ENCODE measurements at regions not wholly inside any gene's neighbourhood (a gene's known extent, or its start where the extent isn't known, plus 50 kb on each side); places are given as distances from the start of the nearest gene placed in this dataset.

DNA sequence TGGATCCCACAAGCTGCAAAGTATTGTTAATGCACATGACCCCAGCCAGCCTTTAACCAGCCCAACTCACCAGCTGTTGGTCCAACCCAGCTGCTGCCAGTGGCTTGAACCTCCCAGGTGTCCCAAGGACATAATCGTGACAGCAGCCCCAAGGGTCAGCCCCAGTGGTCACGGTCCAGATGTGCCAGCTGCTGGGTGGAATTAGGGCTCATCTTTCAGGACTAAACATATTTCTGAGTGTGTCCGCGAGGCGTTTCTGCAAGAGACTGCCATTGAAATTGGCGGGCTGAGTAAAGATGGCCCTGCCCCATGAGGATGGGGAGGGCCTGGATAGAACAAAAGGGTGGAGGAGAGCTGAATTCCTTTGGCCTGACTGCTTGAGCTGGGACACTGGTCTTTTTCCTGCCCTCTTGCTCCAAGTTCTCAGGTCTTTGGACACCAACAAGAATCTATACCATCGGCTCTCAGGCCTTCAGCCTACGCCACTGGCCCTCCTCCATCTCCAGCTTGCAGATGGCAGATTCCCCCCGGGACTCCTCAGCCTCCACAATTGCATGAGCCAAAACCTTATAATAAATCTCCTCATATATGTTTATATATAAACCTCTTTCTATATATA lies 240.2 kb downstream of the MN1 start:
- DNase-seq = no peak

- DNase-seq = no peak
These were observed 236.8 kb downstream of the MN1 start for GRCh38 chr22:27564806-27565205.

DNA sequence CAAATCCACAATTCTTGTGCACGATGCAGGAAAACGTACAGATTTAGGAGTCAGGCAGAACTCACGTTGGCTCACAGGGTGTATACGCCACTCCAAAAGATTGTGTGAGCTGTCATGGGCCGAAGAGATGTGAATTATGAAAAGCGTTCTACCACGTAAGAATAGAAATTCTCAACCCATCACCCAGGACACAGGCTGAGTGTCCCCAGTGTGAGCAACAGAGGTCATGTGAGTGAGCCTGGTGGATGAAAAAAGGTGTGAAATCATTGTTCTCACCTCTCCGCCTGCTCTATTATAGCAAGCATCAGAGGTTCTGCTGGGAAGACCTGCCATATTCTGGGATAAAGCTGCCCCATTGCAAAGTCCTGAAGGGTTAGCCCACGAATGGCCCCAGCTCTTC lies 235.0 kb downstream of the MN1 start:
- no peak for DNase-seq

DNA sequence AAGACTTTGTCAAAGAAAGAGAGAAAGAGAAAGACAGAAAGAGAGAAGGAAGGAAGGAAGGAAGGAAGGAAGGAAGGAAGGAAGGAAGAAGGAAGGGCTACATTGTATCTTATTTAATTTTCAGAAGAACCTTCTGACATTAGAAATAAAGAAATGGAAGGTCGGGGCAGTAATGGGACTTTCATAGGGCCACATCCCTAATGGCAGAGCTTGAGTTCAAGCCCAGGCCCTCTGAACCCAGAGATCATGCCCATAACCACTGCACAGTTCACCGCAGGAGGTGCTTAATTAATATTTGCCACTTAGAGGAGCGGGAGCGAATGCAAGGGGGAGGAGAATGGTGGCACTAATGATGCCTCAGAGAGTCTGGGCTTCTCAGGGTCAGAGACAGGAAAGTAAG lies 233.3 kb downstream of the MN1 start:
- DNase-seq = no peak

- DNase-seq = no peak
These were observed 229.9 kb downstream of the MN1 start for GRCh38 chr22:27571463-27572277.

GRCh38 chr22:27572278-27572666 lies 229.3 kb downstream of the MN1 start:
- DNase-seq = no peak

DNA sequence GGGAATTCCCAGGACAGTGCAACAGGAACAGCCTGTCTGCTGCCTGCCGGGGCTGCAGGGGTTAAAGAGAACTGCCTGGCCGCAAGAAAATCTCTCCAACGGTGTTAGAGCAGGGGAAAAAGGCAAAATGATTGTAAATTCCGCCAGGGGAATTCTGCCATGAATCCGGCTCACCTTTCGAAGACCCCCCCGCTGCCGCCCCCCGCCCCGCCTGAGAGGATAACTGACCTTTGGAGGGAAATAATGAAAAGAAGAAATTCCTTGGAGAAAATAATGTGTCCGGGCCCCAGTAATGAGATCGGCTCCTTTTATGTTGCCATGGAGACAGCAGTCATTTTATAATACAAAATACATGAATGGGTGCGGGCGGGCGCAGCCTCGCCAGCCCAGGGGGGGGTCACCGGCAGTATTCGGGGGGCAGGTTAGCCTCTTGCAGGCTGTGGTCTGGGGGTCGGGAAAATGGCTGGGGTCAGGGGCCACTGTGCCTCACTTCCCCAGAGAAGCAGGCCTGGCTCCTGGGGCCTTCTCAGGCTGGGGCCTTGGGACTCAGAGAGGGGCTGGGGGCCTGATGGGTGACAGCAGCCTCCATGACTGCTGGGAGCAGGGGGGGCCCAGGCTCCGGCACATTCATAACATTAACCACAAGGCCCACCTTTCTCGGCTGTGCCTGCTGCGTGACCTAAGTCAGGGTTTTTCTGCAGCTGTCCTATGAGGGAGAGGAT lies 228.1 kb downstream of the MN1 start:
- no peak for DNase-seq

- no peak for DNase-seq
These were observed 227.6 kb downstream of the MN1 start for GRCh38 chr22:27574002-27574366.

DNA sequence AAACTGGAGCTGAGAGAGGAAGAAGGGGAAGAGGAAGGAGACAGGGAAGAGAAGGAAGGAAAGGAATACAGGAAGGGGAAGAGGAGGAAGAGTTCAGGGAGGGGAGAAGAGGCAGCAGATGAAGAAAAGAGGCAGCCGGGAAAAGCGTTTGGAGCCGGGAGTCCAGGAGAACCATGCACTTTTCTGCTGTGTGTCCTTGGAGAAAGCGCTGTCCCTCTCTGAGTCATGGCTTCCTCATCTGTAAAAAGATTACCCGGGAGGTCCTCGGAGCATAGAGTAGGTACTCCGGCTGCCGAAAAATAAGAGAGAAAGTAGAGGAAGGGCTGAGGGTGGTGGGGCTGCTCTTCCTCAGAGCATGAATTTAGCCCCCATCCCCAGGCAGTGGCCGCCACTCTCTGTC lies 226.9 kb downstream of the MN1 start:
- no peak for DNase-seq

GRCh38 chr22:27575348-27575747 lies 226.2 kb downstream of the MN1 start:
- no peak for DNase-seq

DNA sequence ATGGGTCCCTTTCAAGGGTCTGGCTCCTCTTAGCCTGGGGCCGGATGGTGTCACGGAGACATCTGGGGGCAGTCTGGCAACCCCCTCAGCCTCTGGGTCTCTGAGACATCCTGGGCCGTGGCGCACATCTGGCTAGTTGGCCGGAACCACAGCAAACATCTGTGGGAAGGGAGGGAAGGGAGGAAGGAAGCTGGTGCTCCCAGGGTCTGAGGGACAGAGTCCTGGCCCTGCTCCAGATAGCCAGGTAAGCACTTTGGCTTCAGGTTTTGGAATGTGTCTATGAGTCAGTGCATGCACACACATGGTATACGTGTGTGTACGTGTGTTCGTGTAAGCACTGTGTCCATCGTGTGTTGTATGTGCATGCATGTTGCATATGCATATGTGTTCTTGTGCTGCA lies 225.1 kb downstream of the MN1 start:
- no peak for DNase-seq

- DNase-seq = no peak
These were observed 224.6 kb downstream of the MN1 start for GRCh38 chr22:27576815-27577573.

- no peak for DNase-seq
These were observed 224.0 kb downstream of the MN1 start for GRCh38 chr22:27577574-27577969.

- no peak for DNase-seq
These were observed 222.5 kb downstream of the MN1 start for GRCh38 chr22:27578937-27579617.

DNA sequence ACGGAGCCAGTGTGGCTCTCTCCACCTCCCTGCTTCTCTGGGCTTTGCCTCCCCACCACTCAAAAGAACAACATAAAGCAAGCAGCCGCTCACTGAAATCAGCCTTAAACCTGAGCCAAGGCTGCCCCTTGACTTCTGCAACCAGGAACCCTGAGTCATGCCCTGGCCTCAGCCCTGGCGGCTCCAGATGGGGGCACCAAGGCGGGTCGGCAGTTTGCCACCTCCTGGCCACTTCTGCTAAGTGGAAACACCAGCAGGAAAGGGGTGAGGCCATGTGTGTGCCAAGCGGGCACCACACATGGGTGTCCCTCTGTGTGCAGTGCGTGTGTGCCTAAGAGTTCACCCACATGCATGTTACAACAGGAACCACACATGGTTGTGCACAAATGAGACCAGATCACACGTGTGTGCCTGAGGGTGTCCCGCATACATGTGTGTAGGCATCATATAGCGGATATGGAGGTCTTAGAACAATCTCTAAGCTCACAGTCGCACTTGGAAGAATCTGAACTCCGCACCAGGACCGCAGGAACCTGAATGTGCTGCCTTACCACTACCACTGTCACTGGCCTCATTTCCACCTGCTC lies 221.2 kb downstream of the MN1 start:
- DNase-seq = no peak

GRCh38 chr22:27581236-27581635 lies 220.3 kb downstream of the MN1 start:
- DNase-seq = no peak

DNA sequence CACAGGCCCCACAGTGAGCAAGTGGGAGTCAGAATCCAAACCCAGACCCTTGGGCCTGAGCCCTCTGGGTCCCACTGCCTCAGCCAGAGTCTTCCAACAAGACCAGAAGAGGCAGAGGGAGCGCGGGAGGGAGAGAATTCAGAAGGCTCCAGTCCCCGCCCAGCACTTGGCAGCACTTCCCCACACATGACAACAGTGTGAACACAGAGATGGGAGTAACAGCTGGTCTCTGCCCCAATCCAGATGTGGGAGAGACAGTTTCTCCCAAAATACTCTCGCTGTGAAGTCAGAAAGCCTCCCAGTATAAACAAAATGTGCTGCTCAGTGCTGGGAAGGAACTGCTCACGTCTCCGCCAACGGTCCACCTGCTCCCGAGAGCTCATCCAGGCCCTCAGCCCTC lies 219.9 kb downstream of the MN1 start:
- no peak for DNase-seq

DNA sequence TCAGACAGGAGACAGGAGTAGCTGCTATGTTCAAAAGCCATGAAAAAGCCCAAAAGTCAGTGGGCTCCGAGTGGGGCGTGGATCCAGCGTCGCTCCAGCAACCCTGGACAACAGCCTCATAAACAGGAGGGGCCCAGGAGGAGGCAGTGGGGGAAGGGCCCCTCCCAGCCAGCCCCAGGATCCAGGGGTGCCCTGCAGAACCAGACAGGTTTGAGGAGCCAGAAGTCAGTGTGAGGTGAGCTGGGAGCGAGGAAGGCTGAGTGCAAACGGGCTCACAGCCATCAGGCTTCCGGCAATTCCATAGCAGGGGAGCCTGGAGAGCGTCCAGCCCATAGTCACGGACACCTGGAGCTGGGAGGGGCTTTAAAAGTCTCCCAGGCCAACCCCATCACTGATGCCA lies 217.7 kb downstream of the MN1 start:
- DNase-seq = no peak

DNA sequence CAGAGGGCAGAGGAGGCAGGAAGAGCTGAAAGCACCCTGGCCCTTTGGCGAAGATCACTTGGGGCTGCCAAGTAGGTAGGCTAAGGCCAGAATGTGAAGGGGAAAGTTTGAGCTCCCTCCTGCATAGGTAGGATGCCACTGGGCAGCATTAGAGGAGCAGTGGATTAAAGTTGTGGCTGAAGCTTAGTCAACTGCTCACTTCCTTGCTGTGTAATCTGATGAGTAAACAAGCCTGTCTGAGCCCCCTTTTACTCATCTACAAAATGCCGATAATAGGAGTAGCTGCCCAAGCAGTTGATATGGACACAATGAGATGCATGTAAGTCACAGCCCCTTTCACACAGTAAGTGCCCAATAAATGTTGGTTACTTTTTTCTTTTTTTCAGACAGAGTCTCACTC lies 216.4 kb downstream of the MN1 start:
- no peak for DNase-seq

- DNase-seq = no peak
These were observed 213.3 kb downstream of the MN1 start for GRCh38 chr22:27588268-27588667.

DNA sequence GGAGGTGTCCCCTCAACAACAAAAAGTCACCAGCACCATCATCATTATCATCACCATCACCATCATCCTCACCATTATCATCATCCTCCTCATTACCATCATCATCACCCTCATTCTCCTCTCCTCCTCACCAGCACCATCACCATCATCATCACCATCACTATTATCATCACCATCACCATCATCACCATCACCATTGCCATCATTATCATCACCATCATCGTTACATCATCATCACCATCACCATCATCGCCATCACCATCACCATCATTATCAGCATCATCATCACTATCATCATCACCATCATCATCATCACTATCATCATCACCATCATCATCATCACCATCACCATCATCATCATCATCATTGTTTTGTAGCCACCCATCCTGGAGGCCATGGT lies 212.6 kb downstream of the MN1 start:
- DNase-seq = no peak

DNA sequence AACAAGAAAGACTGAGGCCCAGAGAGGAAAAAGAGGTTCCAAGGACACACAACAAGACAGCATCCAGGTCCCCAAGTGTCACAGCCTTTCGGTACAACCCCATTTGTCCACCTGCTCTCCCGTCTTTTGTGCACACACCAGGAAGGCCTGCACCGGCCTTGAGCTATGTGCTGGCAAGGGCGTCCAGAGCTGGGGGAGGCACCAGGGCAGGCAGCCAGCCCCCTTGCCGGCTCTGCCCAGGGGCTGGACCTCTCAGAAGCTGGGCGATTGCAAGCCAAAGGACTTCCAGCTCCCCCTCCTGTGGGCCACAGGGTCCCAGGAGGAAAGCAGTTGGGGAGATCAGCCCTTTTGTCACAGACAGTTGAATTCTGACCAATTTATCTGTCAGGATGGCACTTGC lies 210.5 kb downstream of the MN1 start:
- no peak for DNase-seq

DNA sequence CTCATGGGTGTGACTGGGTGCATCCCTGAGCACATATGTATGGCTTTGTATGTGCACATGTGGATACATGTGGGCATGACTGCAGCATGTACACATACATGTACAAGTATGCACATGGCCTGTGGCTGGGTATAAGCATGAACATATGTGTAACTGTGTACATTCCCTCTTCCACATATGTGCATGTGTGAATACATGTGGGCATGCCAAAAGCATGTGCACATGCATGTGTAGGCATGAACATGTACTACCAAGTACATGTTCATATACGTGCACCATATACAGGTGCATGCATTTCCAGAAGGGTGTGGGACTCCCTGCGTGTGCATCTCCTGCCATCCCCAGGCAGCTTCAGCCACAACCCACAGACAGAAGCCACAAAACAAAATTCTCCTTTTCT lies 208.2 kb downstream of the MN1 start:
- no peak for DNase-seq

All from NCI-H2081 treated with DMSO at 0.1 percent for 48 hours (cell line).